ENCODE measurements at regions not wholly inside any gene's neighbourhood (a gene's known extent, or its start where the extent isn't known, plus 50 kb on each side); places are given as distances from the start of the nearest gene placed in this dataset.
A peak's percentile ranks its signal among the peaks of the same experiment; 100 is the strongest.

DNA sequence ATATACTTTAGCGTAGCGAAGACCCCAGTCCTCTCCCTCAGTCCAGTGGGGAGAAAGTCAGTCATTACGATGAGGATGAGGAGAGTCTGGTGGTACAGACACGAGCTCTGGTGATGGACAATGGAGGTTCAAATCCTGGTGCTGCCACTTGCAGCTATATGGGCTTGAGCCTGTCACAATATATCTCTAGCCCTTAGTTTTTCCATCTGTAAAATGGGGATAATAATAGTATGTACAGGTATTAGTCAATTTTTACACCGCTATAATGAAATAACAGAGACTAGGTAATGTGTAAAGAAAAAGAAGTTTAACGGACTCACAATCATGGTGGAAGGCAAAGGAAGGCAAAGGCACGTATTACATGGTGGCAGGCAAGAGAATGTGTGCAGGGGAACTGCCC, 237.9 kb downstream of the BCAS1 start:
- Histone ChIP-seq H2AFZ (ENCODE audit: low read depth, low read length) (no peak overlapping the region), H3K27me3 (ENCODE audit: insufficient read depth, low read length) (no peaks in the 10 kb centered on the region)

DNA sequence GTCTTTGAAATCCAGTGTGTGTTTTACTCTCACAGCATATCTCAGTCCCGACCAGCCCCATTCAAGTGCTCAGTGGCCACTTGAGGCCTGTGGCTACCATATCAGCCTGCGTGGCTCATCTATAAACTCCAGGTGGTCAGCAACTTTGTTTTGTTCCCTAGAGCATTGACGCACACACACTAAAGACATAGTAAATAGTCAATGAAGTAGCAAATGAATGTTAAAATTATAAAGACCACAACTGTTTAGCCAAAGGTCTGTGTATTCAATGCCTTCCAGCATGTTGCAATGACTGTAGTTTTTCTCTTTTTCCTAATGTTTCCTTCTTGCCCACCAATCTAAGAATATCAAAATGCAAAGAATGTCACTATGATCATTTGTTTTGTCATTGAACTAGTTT, 238.2 kb upstream of the ZNF217 start:
- no peak overlapping the region for H3K4me3 ChIP-seq (ENCODE audit: low read length)

More for the DNA sequence above, 237.9 kb downstream of the BCAS1 start:
- peaks cover 20% of the 10 kb centered on the region for H3K4me1 ChIP-seq (ENCODE audit: insufficient read depth, low read length)
- H3K36me3 ChIP-seq (ENCODE audit: insufficient read depth, low read length): no peaks in the 10 kb centered on the region
- no peak overlapping the region for H3K4me3 ChIP-seq (ENCODE audit: low read length)
- H3K9me3 ChIP-seq (ENCODE audit: low read length): no peaks in the 10 kb centered on the region

DNA sequence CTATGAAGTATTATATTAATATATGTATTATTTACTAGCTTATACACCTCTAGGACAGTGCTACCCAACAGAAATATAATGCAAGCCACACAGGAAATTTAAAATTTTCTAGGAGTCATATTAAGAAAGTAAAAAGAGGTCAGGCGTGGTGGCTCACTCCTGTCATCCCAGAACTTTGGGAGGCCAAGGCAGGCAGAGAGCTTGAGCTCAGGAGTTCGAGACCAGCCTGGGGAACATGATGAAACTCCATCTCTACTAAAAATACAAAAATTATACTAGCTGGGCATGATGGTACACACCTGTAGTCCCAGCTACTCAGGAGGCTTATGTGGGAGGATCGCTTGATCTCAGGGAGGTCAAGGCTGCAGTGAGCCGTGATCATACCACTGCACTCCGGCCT, 237.6 kb upstream of the ZNF217 start:
- Histone ChIP-seq H3K27me3 (ENCODE audit: insufficient read depth, low read length) (no peaks in the 10 kb centered on the region), H3K36me3 (ENCODE audit: insufficient read depth, low read length) (no peaks in the 10 kb centered on the region), H3K4me1 (ENCODE audit: insufficient read depth, low read length) (peaks cover 20% of the 10 kb centered on the region), H2AFZ (ENCODE audit: low read depth, low read length) (no peak overlapping the region), H3K9me3 (ENCODE audit: low read length) (no peaks in the 10 kb centered on the region), H3K4me3 (ENCODE audit: low read length) (no peak overlapping the region)

More for the DNA sequence above, 238.2 kb upstream of the ZNF217 start:
- Histone ChIP-seq H3K36me3 (ENCODE audit: insufficient read depth, low read length) (no peaks in the 10 kb centered on the region), H3K9me3 (ENCODE audit: low read length) (no peaks in the 10 kb centered on the region), H3K27me3 (ENCODE audit: insufficient read depth, low read length) (no peaks in the 10 kb centered on the region), H2AFZ (ENCODE audit: low read depth, low read length) (no peak overlapping the region), H3K4me1 (ENCODE audit: insufficient read depth, low read length) (peaks cover 20% of the 10 kb centered on the region)

DNA sequence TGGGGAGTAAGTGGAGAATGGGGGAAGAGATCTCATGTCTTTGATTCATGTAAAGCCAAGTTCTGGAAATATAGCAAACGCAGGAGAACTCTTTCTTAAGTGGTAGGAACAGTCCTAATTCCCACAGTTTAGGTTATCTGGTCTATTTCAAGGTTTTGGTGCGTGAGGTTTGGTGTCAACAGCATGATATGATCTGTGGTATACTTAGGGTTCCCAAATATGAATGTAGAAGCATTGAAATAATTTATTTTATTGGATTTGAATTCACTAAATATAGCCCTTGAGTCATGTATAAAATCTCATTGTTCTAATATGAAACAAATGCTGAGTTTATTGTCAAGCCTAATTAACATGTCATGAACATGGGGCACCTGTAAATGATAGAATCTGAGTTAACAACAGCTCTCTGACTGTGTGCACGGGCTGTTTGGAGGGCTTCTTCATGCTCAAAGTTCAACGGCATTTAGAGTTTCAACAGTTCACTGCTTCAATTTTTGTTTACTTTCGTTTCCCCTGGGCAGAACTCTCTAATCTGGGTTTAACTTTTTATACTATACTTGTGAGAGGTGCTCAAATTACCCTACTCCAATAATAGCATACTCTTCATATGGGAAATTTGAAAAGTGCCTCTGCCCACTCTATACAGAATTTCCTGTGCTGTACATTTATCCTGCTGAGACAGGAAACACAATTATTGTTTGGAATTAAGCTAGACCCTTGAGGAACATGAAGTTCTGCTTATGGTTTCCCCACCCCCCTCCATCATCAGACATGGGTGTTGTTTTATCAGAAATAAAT, 236.3 kb upstream of the ZNF217 start:
- Histone ChIP-seq H3K36me3 (ENCODE audit: insufficient read depth, low read length) (no peaks in the 10 kb centered on the region), H3K27me3 (ENCODE audit: insufficient read depth, low read length) (no peaks in the 10 kb centered on the region), H2AFZ (ENCODE audit: low read depth, low read length) (peak overlapping the region; percentile 94), H3K9me3 (ENCODE audit: low read length) (no peaks in the 10 kb centered on the region), H3K4me1 (ENCODE audit: insufficient read depth, low read length) (peaks cover 20% of the 10 kb centered on the region), H3K4me3 (ENCODE audit: low read length) (no peak overlapping the region)

DNA sequence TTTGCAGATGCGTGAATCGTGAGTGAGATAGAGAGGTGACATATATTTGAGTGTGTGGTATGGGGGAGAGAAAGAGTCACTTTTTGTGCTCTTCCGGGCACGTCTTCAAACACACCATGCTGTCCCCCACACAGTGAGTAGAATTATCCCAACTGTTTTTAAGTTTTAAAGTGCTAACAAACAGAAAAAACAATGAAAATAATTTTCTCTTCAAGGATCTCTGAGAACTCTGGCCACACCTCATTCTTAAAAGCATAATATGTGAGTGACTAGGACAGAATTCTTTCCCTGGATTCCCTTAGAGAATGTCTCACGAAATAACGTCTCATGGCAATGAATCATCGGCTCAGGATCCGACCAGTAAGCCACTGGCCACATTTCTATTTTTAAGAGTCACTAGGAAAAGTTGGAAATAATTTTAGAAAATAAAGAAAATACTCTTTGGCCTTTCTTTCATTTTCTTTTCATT, 235.7 kb upstream of the ZNF217 start:
- Histone ChIP-seq H3K9me3 (ENCODE audit: low read length) (no peaks in the 10 kb centered on the region), H3K4me3 (ENCODE audit: low read length) (peak overlapping the region; percentile 29), H3K36me3 (ENCODE audit: insufficient read depth, low read length) (no peaks in the 10 kb centered on the region), H3K27me3 (ENCODE audit: insufficient read depth, low read length) (no peaks in the 10 kb centered on the region), H3K4me1 (ENCODE audit: insufficient read depth, low read length) (peaks cover 20% of the 10 kb centered on the region), H2AFZ (ENCODE audit: low read depth, low read length) (peak overlapping the region; percentile 94)

DNA sequence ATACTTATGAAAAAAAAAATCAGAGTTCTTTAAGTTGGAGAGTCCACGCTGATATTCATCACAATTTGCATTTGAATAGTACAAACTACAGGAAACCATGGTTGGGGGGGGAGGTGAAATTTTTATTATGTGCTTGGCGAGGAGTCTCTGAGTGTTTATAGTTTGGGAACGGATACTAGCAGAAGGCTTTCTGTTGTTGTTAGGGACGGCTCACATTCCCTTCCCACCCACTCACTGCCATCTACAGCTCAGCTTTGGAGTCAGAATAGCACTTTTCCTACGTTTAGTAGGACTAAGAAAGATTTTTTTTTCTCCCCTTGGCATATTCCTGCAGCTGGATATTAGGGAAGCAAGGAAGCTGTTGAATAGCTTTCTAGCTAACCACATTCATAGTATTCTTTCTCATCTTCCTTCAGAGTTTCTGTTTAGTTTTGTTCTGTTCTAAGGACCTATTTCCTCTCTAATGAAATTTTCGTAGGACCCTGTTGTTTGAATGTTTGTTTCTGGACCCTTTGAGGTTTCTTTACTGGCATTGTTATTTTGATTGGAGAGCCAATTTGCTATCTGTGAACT, 235.1 kb upstream of the ZNF217 start:
- no peaks in the 10 kb centered on the region for H3K9me3 ChIP-seq (ENCODE audit: low read length)
- H3K27me3 ChIP-seq (ENCODE audit: insufficient read depth, low read length): no peaks in the 10 kb centered on the region
- H3K4me1 ChIP-seq (ENCODE audit: insufficient read depth, low read length): peaks cover 20% of the 10 kb centered on the region
- no peaks in the 10 kb centered on the region for H3K36me3 ChIP-seq (ENCODE audit: insufficient read depth, low read length)
- H2AFZ ChIP-seq (ENCODE audit: low read depth, low read length): peak overlapping the region; percentile 94
- H3K4me3 ChIP-seq (ENCODE audit: low read length): peak overlapping the region; percentile 29

DNA sequence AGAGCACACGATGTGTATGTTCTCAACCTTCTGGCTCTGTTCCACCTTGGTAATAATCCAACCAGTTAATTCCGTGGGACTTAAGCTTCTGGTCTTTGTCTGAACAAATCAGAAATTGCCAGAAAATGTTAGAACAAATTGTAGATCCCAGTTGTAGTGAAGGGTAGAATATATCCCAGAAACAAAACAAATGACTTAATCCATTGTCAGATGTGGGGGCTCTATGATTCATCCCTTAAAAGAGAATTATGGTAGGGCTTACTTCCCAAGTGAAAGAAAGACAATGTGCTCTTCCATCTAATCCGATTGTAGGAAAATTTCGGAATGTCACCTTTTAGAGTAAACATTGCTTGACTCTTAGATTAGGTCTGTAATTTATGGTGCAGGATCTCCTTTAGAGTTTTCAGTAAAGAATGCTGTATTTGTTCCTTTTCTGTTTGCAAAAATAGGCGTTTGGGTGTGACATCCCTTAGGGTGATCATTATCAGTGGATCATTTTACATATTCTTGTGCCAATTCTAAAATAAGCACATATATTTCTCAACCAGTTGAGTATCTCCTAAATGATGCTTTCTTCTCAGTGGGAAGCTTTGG, 234.5 kb upstream of the ZNF217 start:
- Histone ChIP-seq H3K4me1 (ENCODE audit: insufficient read depth, low read length) (peaks cover 20% of the 10 kb centered on the region), H3K27me3 (ENCODE audit: insufficient read depth, low read length) (no peaks in the 10 kb centered on the region), H3K36me3 (ENCODE audit: insufficient read depth, low read length) (no peaks in the 10 kb centered on the region), H2AFZ (ENCODE audit: low read depth, low read length) (peak overlapping the region; percentile 94), H3K9me3 (ENCODE audit: low read length) (no peaks in the 10 kb centered on the region), H3K4me3 (ENCODE audit: low read length) (peak overlapping the region; percentile 29)

DNA sequence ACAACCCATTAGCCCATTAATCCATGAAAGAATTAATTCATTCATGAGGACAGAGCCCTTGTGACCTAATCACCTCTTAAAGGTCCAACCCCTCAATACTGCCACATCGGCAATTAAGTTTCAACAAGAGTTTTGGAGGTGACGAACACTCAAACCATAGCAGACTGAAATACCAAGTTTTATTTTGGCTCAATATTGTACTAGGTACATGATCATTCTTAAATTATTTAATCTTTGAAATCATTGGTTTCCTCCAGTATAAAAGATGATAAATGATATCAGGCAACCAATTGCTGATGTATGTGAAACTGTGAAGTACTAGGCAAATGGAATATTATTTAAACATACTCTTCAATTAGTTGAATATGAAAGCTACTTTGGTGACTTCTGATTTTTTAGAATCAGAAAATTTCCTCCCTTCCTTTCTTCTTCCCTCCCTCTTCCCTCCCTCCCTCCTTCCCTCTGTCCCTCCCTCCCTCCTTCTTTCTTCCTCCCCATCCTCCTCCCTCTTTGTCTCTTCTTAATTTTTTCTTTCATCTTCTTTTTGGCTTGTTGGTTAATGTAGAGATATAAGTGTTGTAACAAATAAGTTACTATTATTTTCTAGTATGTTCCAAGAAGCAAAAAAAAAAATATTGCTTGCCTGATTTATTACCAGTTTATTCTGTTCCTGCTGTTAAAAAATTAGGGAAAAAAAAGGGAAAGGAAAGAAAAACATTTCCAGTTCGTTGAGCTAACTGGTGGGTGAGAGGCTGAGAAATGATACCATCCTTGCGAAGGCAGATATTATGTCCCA, 233.9 kb upstream of the ZNF217 start:
- Histone ChIP-seq H3K4me1 (ENCODE audit: insufficient read depth, low read length) (peaks cover 20% of the 10 kb centered on the region), H3K4me3 (ENCODE audit: low read length) (no peak overlapping the region), H3K36me3 (ENCODE audit: insufficient read depth, low read length) (no peaks in the 10 kb centered on the region), H3K27me3 (ENCODE audit: insufficient read depth, low read length) (no peaks in the 10 kb centered on the region), H2AFZ (ENCODE audit: low read depth, low read length) (peak overlapping the region; percentile 94), H3K9me3 (ENCODE audit: low read length) (no peaks in the 10 kb centered on the region)

DNA sequence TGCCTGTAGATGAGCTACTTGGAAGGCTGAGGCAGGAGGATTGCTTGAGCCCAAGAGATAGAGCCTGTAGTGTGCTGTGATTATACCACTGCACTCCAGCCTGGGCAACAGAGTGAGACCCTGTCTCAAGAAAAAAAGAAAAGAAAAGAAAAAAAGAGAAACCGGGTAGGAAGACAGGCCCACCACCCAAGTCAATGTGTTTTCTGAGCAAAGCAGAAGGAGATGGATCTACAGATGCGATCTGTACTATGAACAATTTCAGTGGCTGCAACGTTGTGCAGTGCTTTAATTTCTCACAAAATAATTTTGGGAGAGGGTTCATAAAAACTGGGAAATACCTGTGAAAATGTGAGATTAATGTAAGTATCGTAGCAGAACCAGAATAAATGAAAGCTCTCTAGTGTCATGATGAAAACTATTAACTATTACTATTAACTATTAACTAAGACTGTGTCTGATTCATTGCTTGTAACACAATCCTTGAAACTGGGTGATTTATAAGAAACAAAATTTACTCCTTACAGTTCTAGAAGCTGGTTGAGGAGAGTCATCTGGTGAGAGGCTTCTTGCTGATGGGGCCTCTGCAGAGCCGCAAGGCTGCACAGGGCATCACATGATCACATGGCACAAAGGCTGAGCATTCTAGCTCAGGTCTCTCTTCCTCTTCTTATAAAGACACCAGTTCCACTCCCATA, 233.1 kb upstream of the ZNF217 start:
- Histone ChIP-seq H2AFZ (ENCODE audit: low read depth, low read length) (no peak overlapping the region), H3K27me3 (ENCODE audit: insufficient read depth, low read length) (no peaks in the 10 kb centered on the region), H3K36me3 (ENCODE audit: insufficient read depth, low read length) (no peaks in the 10 kb centered on the region), H3K4me1 (ENCODE audit: insufficient read depth, low read length) (peaks cover 20% of the 10 kb centered on the region), H3K4me3 (ENCODE audit: low read length) (no peak overlapping the region), H3K9me3 (ENCODE audit: low read length) (no peaks in the 10 kb centered on the region)

DNA sequence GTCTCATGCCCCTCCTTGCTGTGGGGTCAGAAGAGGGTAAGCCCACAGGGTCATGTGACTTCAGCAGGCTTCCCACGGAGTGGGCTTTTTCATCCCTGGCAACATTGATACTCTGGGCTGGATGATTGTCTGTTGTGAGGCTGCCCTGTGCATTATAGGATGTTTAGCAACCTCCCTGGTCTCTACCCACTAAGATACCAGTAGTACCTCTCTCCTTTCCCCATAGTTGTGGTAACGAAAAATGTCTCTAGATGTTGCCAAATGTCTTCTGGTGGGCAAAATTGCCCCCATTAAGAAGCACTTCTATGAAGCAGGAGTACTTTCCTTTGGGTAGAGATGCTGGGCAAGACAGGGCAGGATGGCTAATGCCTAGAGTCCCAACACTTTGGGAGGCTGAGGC, 232.5 kb upstream of the ZNF217 start:
- Histone ChIP-seq H2AFZ (ENCODE audit: low read depth, low read length) (no peak overlapping the region), H3K9me3 (ENCODE audit: low read length) (no peaks in the 10 kb centered on the region), H3K27me3 (ENCODE audit: insufficient read depth, low read length) (no peaks in the 10 kb centered on the region), H3K36me3 (ENCODE audit: insufficient read depth, low read length) (no peaks in the 10 kb centered on the region), H3K4me1 (ENCODE audit: insufficient read depth, low read length) (peaks cover 20% of the 10 kb centered on the region), H3K4me3 (ENCODE audit: low read length) (no peak overlapping the region)

DNA sequence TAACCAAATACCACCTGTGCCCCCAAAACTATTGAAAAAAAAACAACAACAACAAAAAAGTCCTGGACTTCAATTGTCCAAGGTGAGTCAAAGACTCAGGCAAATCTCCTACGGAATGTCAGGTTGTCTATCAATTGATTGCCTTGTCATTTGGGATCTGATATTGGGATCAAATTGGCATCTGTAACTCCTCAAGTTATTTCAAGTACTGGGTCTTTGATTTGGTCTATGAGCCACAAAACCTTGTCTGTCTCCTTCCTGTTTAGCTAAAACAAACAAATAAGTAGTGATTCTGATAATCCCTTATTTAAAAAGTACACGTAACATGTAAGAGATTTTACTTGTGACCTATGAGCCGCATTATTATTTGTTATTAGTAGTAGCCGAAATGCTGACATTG, 231.6 kb upstream of the ZNF217 start:
- H3K27me3 ChIP-seq (ENCODE audit: insufficient read depth, low read length): no peaks in the 10 kb centered on the region
- no peak overlapping the region for H3K4me3 ChIP-seq (ENCODE audit: low read length)
- H3K9me3 ChIP-seq (ENCODE audit: low read length): no peaks in the 10 kb centered on the region
- H3K4me1 ChIP-seq (ENCODE audit: insufficient read depth, low read length): peaks cover 20% of the 10 kb centered on the region
- H3K36me3 ChIP-seq (ENCODE audit: insufficient read depth, low read length): no peaks in the 10 kb centered on the region
- no peak overlapping the region for H2AFZ ChIP-seq (ENCODE audit: low read depth, low read length)

DNA sequence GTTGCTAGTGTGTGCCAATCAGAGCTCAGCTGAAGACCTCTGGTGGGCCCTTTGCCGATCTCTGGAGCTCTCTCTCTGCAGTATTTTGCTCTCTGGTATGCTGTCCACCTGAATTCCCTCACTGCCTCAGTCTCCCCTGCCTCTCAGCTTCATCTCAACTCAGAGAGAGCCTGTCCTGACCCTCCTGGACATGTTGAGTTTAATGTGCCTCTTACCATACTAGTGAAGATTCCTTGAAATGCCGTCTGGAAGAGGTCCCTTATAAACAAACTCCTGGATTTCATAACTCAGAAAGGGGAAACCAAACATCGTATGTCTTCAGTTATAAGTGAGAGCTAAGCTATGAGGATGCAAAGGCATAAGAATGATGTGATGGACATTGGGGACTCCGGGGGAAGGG, 231.1 kb upstream of the ZNF217 start:
- H3K4me3 ChIP-seq (ENCODE audit: low read length): no peak overlapping the region
- H3K27me3 ChIP-seq (ENCODE audit: insufficient read depth, low read length): no peaks in the 10 kb centered on the region
- peaks cover 20% of the 10 kb centered on the region for H3K4me1 ChIP-seq (ENCODE audit: insufficient read depth, low read length)
- no peaks in the 10 kb centered on the region for H3K36me3 ChIP-seq (ENCODE audit: insufficient read depth, low read length)
- no peaks in the 10 kb centered on the region for H3K9me3 ChIP-seq (ENCODE audit: low read length)
- no peak overlapping the region for H2AFZ ChIP-seq (ENCODE audit: low read depth, low read length)

All from neuron (in vitro differentiated cells).